AG04450 (cell line): ENCODE measurements at regions not wholly inside any gene's neighbourhood (a gene's known extent, or its start where the extent isn't known, plus 50 kb on each side); places are given as distances from the start of the nearest gene placed in this dataset.

Experiments
- CTCF ChIA-PET: fragments of 300-600, 350-600 bp; formaldehyde crosslinking; extraction: SDS; loops from one replicate; lab custom pipeline; 2022; ENCODE audit warnings: antibody characterized with exemption, inconsistent platforms; lab: Charles Lee
- POLR2A ChIA-PET: fragments of 350-600 bp; formaldehyde crosslinking; extraction: SDS; loops from one replicate; lab custom pipeline; 2021; ENCODE audit warnings: antibody characterized with exemption, inconsistent platforms; lab: Yijun Ruan, JAX
- DNase-seq: peaks from one replicate; pipeline ENCODE4 v3.0.0-alpha.2; 2011; ENCODE audit warnings: low read depth, low spot score
- H3K27ac ChIP-seq: one replicate; pipeline ENCODE4 v1.5.1; 2012; ENCODE audit warnings: low read depth, low read length, control low read depth
- H3K27me3 ChIP-seq: one replicate; pipeline ENCODE4 v1.6.0; 2012; ENCODE audit warnings: low read length; ENCODE audit not compliant: control insufficient read depth, insufficient read depth
- H3K4me3 ChIP-seq: 2 replicates; pipeline ENCODE4 v1.5.1; 2011; ENCODE audit warnings: mild to moderate bottlenecking, low read depth, low read length, control low read depth
- H3K9me3 ChIP-seq: 2 replicates; pipeline ENCODE4 v1.5.1; 2012; ENCODE audit warnings: low read length; ENCODE audit not compliant: control insufficient read depth, insufficient read depth
- CTCF ChIP-seq: IDR thresholded peaks from 2 replicates; pipeline ENCODE4 v1.5.1; 2011; ENCODE audit warnings: low read depth, low read length, control low read depth, inconsistent platforms

DNA sequence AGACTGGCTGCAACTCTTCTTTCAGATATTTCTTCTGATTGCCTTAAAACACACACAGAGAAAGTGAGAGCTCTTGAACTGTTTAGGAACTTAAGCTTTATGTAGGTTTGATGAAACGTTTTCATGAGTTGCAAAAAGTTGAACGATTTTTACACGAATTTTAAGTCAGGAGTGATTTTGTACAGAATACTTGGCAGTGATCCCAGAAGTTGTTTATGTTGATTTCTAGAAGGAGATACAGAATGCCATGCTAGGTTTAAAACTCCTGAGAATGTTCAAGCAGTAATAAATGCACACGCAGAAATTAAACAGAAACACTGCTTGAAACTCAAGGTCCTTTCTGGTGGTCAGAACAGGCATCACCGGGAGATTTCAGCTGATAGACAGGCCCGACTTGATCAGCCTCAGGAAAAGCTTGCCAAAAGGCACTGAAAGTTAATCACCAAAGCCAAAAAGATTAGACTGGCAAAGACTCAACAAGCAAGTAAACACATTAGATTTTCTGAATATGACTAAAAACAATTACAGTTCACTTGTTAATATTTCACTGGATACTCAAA lies 123.1 kb downstream of the SOCS6 start:
- CTCF ChIA-PET, result no interaction called here
- H3K4me3 ChIP-seq, result no peak overlapping the region
- no peaks in the 10 kb centered on the region for H3K9me3 ChIP-seq
- DNase-seq, result no peak
- H3K27ac ChIP-seq, result no peak overlapping the region
- TF ChIP-seq CTCF, result no peak
- H3K27me3 ChIP-seq, result no peaks in the 10 kb centered on the region
- POLR2A ChIA-PET, result interaction anchor here (1.2 kb wide), 1 partner anchor 38 kb away, joined by 5 read pairs; no protein-coding TSS in a partner anchor

GRCh38 chr18:70411307-70411706 lies 122.5 kb downstream of the SOCS6 start:
- DNase-seq, result no peak
- no peak overlapping the region for H3K27ac ChIP-seq
- no peaks in the 10 kb centered on the region for H3K9me3 ChIP-seq
- CTCF ChIA-PET, result no interaction called here
- H3K27me3 ChIP-seq, result no peaks in the 10 kb centered on the region
- no peak for TF ChIP-seq CTCF
- POLR2A ChIA-PET, result interaction anchor here (0.6 to 1.2 kb wide), 2 partner anchors 11 to 37 kb away, joined by 3 to 5 read pairs; no protein-coding TSS in a partner anchor
- no peak overlapping the region for H3K4me3 ChIP-seq

GRCh38 chr18:70405052-70405451 lies 116.2 kb downstream of the SOCS6 start:
- Histone ChIP-seq H3K27ac (no peak overlapping the region), H3K4me3 (no peak overlapping the region), H3K27me3 (no peaks in the 10 kb centered on the region), H3K9me3 (no peaks in the 10 kb centered on the region)
- no peak for DNase-seq
- ChIA-PET POLR2A (no interaction called here), CTCF (no interaction called here)
- TF ChIP-seq CTCF, result no peak

- Histone ChIP-seq H3K27ac (no peak overlapping the region), H3K9me3 (peaks cover 3% of the 10 kb centered on the region; the same call in 1 of the 2 replicates), H3K27me3 (no peaks in the 10 kb centered on the region), H3K4me3 (no peak overlapping the region)
- ChIA-PET POLR2A (no interaction called here), CTCF (no interaction called here)
- no peak for TF ChIP-seq CTCF
- no peak for DNase-seq
Observed at GRCh38 chr18:70400476-70400875, 111.6 kb downstream of the SOCS6 start.

- H3K27ac ChIP-seq, result no peak overlapping the region
- CTCF ChIA-PET, result no interaction called here
Observed at GRCh38 chr18:70398076-70398475, 109.2 kb downstream of the SOCS6 start.

More at GRCh38 chr18:70398076-70398475, 109.2 kb downstream of the SOCS6 start:
- no peak for DNase-seq
- TF ChIP-seq CTCF, result no peak
- POLR2A ChIA-PET, result no interaction called here
- Histone ChIP-seq H3K27me3 (no peaks in the 10 kb centered on the region), H3K9me3 (peaks cover 3% of the 10 kb centered on the region; the same call in 1 of the 2 replicates), H3K4me3 (no peak overlapping the region)
